ENCODE measurements at regions not wholly inside any gene's neighbourhood (a gene's known extent, or its start where the extent isn't known, plus 50 kb on each side); places are given as distances from the start of the nearest gene placed in this dataset.

GRCh38 chr9:79237861-79238260 is 333.9 kb upstream of the TLE4 start:
- DNase-seq, result no peak
- no peaks in the 10 kb centered on the region for H3K9me3 ChIP-seq (replicated peaks; ENCODE audit: control insufficient read depth, low read depth, low read length)
- no peak overlapping the region for H3K27ac ChIP-seq (ENCODE audit: low read length)
- WGBS (ENCODE audit: insufficient coverage), result no CpG with 5 or more reads among the region's 1 CpG
- no peaks in the 10 kb centered on the region for H3K27me3 ChIP-seq (ENCODE audit: control insufficient read depth, insufficient read depth, low read length)
- no peaks in the 10 kb centered on the region for H3K4me1 ChIP-seq (ENCODE audit: control insufficient read depth, insufficient read depth, low read length)
- no peaks in the 10 kb centered on the region for H3K36me3 ChIP-seq (ENCODE audit: control insufficient read depth, insufficient read depth, low read length)
- H3K4me3 ChIP-seq (ENCODE audit: low read length), result no peak overlapping the region

DNA sequence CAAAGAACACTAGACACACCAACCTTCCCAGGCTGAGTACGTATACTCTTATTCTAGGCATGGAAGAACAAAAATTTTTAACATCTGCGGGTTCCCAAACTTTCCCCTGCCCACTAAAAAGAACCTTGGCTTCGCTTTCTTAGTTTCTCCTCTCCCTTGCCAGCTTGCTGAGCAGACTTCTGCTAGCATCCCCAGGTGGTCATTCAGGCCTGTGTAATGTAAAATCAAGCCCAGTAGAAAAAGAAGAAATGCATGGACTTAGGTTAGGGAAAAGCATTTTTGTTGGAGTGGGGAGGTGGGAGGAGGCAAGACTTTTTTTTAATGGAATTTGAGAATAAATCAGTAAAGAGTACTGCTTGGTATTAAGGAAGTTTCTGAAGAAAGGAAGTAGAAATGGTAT is 331.0 kb upstream of the TLE4 start:
- no peaks in the 10 kb centered on the region for H3K27me3 ChIP-seq (ENCODE audit: control insufficient read depth, insufficient read depth, low read length)
- H3K4me1 ChIP-seq (ENCODE audit: control insufficient read depth, insufficient read depth, low read length), result no peaks in the 10 kb centered on the region
- no peak overlapping the region for H3K4me3 ChIP-seq (ENCODE audit: low read length)
- no peak for DNase-seq
- no peaks in the 10 kb centered on the region for H3K36me3 ChIP-seq (ENCODE audit: control insufficient read depth, insufficient read depth, low read length)
- 66% methylated on average over 3 of the region's 3 CpGs for WGBS (ENCODE audit: insufficient coverage)
- no peaks in the 10 kb centered on the region for H3K9me3 ChIP-seq (replicated peaks; ENCODE audit: control insufficient read depth, low read depth, low read length)
- no peak overlapping the region for H3K27ac ChIP-seq (ENCODE audit: low read length)

DNA sequence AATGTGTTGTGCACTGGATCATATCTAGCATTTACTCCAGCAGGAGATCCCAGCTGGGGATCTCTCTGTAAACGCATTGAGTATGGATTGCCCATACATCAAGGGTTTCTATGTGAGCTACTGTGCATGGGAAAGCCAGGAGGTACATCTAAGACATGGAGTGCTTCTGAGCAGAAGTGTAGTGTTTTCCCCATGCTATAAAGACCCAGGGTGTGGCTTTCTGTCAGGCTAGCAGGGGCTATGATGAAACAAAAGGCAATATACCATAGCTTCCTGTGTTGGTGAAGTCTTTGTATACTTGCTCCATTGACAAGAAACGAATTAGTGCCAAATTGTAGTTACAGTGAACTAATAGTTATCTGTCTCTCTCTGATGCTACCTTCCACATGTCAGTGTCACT is 329.3 kb upstream of the TLE4 start:
- no CpG with 5 or more reads among the region's 2 CpGs for WGBS (ENCODE audit: insufficient coverage)
- no peak overlapping the region for H3K4me3 ChIP-seq (ENCODE audit: low read length)

DNA sequence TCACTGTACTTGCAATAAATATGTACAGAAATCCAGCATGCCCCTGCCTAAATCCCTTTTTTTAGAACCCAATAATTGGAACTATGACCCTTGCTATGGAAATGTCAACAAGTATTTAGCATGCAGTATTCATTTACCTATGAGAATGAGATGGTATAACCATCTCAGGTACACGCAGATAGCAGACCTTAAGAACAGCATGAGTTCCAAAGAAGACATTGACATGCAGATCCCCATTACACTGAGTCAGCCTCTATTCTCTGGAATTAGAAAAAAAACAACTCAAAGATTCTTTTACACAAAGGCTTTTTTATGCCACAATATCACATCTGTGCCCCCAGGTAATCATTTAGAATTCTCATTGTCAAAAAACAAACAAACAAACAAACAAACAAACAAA is 325.6 kb upstream of the TLE4 start:
- Histone ChIP-seq H3K36me3 (ENCODE audit: control insufficient read depth, insufficient read depth, low read length) (no peaks in the 10 kb centered on the region), H3K4me1 (ENCODE audit: control insufficient read depth, insufficient read depth, low read length) (no peaks in the 10 kb centered on the region), H3K27ac (ENCODE audit: low read length) (no peak overlapping the region), H3K4me3 (ENCODE audit: low read length) (no peak overlapping the region), H3K27me3 (ENCODE audit: control insufficient read depth, insufficient read depth, low read length) (no peaks in the 10 kb centered on the region), H3K9me3 (replicated peaks; ENCODE audit: control insufficient read depth, low read depth, low read length) (no peaks in the 10 kb centered on the region)
- no CpG with 5 or more reads among the region's 1 CpG for WGBS (ENCODE audit: insufficient coverage)
- DNase-seq, result no peak

More for the DNA sequence above, 329.3 kb upstream of the TLE4 start:
- Histone ChIP-seq H3K36me3 (ENCODE audit: control insufficient read depth, insufficient read depth, low read length) (no peaks in the 10 kb centered on the region), H3K27me3 (ENCODE audit: control insufficient read depth, insufficient read depth, low read length) (no peaks in the 10 kb centered on the region), H3K9me3 (replicated peaks; ENCODE audit: control insufficient read depth, low read depth, low read length) (no peaks in the 10 kb centered on the region), H3K27ac (ENCODE audit: low read length) (no peak overlapping the region), H3K4me1 (ENCODE audit: control insufficient read depth, insufficient read depth, low read length) (no peaks in the 10 kb centered on the region)
- DNase-seq, result no peak

DNA sequence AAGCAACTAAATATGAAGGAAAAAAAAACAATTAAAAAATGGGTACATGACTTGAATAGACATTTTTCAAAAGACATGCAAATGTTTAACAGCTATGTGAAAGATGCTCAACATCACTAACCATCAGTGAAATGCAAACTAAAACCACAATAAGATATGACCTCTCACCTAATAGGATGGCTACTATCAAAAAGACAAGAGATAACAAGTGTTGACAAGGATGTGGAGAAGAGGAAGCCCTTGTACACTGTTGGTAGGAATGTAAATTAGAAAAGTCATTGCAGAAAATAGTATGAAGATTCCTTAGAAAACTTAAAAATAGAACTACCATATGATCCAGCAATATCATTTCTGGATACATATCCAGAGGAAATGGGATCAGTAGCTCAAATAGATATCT is 324.7 kb upstream of the TLE4 start:
- Histone ChIP-seq H3K27ac (ENCODE audit: low read length) (no peak overlapping the region), H3K4me1 (ENCODE audit: control insufficient read depth, insufficient read depth, low read length) (no peaks in the 10 kb centered on the region), H3K4me3 (ENCODE audit: low read length) (no peak overlapping the region), H3K9me3 (replicated peaks; ENCODE audit: control insufficient read depth, low read depth, low read length) (no peaks in the 10 kb centered on the region), H3K36me3 (ENCODE audit: control insufficient read depth, insufficient read depth, low read length) (no peaks in the 10 kb centered on the region), H3K27me3 (ENCODE audit: control insufficient read depth, insufficient read depth, low read length) (no peaks in the 10 kb centered on the region)
- no peak for DNase-seq

GRCh38 chr9:79250806-79251205 is 321.0 kb upstream of the TLE4 start:
- no CpG with 5 or more reads among the region's 1 CpG for WGBS (ENCODE audit: insufficient coverage)
- H3K4me1 ChIP-seq (ENCODE audit: control insufficient read depth, insufficient read depth, low read length), result peaks cover 3% of the 10 kb centered on the region
- H3K36me3 ChIP-seq (ENCODE audit: control insufficient read depth, insufficient read depth, low read length), result no peaks in the 10 kb centered on the region
- peaks cover 4% of the 10 kb centered on the region for H3K27me3 ChIP-seq (ENCODE audit: control insufficient read depth, insufficient read depth, low read length)
- no peak overlapping the region for H3K4me3 ChIP-seq (ENCODE audit: low read length)
- H3K27ac ChIP-seq (ENCODE audit: low read length), result no peak overlapping the region
- no peak for DNase-seq
- H3K9me3 ChIP-seq (replicated peaks; ENCODE audit: control insufficient read depth, low read depth, low read length), result no peaks in the 10 kb centered on the region

- Histone ChIP-seq H3K9me3 (replicated peaks; ENCODE audit: control insufficient read depth, low read depth, low read length) (no peaks in the 10 kb centered on the region), H3K27me3 (ENCODE audit: control insufficient read depth, insufficient read depth, low read length) (peaks cover 12% of the 10 kb centered on the region), H3K36me3 (ENCODE audit: control insufficient read depth, insufficient read depth, low read length) (no peaks in the 10 kb centered on the region), H3K4me1 (ENCODE audit: control insufficient read depth, insufficient read depth, low read length) (peaks cover 11% of the 10 kb centered on the region), H3K4me3 (ENCODE audit: low read length) (no peak overlapping the region), H3K27ac (ENCODE audit: low read length) (no peak overlapping the region)
- no peak for DNase-seq
- 38% methylated on average over 3 of the region's 8 CpGs for WGBS (ENCODE audit: insufficient coverage)
Measured at GRCh38 chr9:79254900-79255650, 316.7 kb upstream of the TLE4 start.

DNA sequence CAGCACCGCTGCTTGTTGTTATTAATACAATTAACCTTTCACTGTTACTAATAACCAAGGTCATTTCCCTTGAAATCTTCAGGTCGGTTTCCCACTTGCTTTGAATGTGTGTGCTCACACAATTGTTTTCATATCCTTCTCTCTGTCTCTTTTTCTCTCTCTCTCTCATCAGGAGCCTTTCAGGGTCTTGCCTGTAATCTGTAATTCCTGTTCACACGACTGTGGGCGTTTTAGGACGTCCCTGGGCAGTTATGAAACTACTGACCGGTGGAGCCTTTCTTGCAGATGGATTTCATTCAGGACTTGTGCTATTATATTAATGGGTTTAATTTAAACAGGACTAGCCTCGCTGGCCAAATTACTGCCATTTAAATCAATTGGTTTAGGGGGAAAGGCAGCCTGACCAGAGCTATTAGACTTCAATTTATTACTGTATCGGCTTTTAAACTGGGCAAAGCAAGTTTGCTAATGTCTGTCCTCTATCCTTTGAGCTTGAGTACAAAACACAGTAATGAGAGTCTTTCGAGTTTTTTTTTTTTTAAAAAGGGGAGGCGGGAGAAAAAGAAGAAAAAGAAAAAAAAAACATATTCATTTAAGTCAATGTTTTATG is 316.0 kb upstream of the TLE4 start:
- H3K27me3 ChIP-seq (ENCODE audit: control insufficient read depth, insufficient read depth, low read length), result peaks cover 12% of the 10 kb centered on the region
- H3K9me3 ChIP-seq (replicated peaks; ENCODE audit: control insufficient read depth, low read depth, low read length), result no peaks in the 10 kb centered on the region
- H3K4me1 ChIP-seq (ENCODE audit: control insufficient read depth, insufficient read depth, low read length), result peaks cover 11% of the 10 kb centered on the region
- H3K4me3 ChIP-seq (ENCODE audit: low read length), result no peak overlapping the region
- H3K36me3 ChIP-seq (ENCODE audit: control insufficient read depth, insufficient read depth, low read length), result no peaks in the 10 kb centered on the region
- WGBS (ENCODE audit: insufficient coverage), result 36% methylated on average over 4 of the region's 10 CpGs
- H3K27ac ChIP-seq (ENCODE audit: low read length), result no peak overlapping the region
- DNase-seq, result no peak

DNA sequence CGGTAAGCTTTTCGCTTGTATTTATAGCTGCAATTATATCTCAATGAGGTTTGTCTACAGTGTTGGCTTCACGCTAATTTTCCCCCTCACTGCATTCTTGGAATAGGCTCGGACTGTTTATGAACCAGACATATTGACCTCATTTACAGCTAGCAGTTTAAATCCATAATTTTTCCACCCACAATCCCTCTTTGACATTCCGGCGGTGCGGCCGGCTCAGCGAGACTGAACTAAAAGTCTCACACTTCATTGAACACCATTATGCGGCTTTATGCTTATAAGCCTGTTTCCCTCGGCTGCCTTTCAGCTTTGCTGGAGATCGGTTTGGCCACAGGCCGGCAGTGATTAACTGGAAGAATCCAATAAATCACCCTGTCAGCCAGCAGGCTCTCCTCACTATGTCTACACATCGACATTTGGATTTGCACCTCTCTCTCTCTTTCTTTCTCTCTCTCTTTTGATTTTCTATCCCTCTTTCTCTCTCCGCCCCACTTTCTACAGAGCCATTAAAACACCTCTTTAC is 315.0 kb upstream of the TLE4 start:
- peak overlapping the region; percentile 14 for H3K4me3 ChIP-seq (ENCODE audit: low read length)
- WGBS (ENCODE audit: insufficient coverage), result 6% methylated on average over 14 of the region's 15 CpGs

GRCh38 chr9:79257228-79257781 is 314.5 kb upstream of the TLE4 start:
- peak overlapping the region; percentile 14 for H3K4me3 ChIP-seq (ENCODE audit: low read length)
- 5% methylated on average over 15 of the region's 19 CpGs for WGBS (ENCODE audit: insufficient coverage)

More for the DNA sequence above, 315.0 kb upstream of the TLE4 start:
- Histone ChIP-seq H3K4me1 (ENCODE audit: control insufficient read depth, insufficient read depth, low read length) (peaks cover 11% of the 10 kb centered on the region), H3K27ac (ENCODE audit: low read length) (no peak overlapping the region), H3K9me3 (replicated peaks; ENCODE audit: control insufficient read depth, low read depth, low read length) (no peaks in the 10 kb centered on the region), H3K36me3 (ENCODE audit: control insufficient read depth, insufficient read depth, low read length) (no peaks in the 10 kb centered on the region), H3K27me3 (ENCODE audit: control insufficient read depth, insufficient read depth, low read length) (peaks cover 12% of the 10 kb centered on the region)
- peak; percentile 61 for DNase-seq

More at GRCh38 chr9:79257228-79257781, 314.5 kb upstream of the TLE4 start:
- peak; percentile 35 for DNase-seq
- Histone ChIP-seq H3K4me1 (ENCODE audit: control insufficient read depth, insufficient read depth, low read length) (peaks cover 11% of the 10 kb centered on the region), H3K27ac (ENCODE audit: low read length) (no peak overlapping the region), H3K36me3 (ENCODE audit: control insufficient read depth, insufficient read depth, low read length) (no peaks in the 10 kb centered on the region), H3K27me3 (ENCODE audit: control insufficient read depth, insufficient read depth, low read length) (peaks cover 12% of the 10 kb centered on the region), H3K9me3 (replicated peaks; ENCODE audit: control insufficient read depth, low read depth, low read length) (no peaks in the 10 kb centered on the region)

Measured in muscle of leg (tissue), 3 donors.